HG02938 (cell line): ENCODE measurements at regions not wholly inside any gene's neighbourhood (a gene's known extent, or its start where the extent isn't known, plus 50 kb on each side); places are given as distances from the start of the nearest gene placed in this dataset.

Experiments
- ATAC-seq: cut with Tn5 transposase; IDR thresholded peaks from one replicate; pipeline ENCODE4 v1.9.1; 2021; ENCODE audit warnings: mild to moderate bottlenecking, moderate library complexity; ENCODE audit not compliant: unreplicated experiment

DNA sequence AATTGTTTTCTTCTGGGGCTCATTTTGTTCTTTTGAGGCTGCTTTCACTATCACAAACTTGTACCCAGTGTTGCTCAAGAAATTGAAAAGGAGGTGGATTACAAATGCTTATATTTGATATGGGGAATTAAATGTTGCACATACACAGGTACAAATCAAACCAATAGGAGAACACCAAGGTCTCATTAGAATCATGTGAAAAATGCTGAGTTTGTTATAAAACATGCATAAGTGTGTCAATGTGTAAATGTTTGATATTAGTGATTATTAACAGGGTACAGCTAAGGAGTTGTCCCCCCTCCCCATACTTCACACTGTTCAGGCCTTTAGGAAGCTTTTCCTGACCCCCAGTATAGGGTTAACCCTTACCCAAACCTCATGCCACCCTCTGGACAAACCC, 971.2 kb upstream of the SEL1L start:
- ATAC-seq = no peak

DNA sequence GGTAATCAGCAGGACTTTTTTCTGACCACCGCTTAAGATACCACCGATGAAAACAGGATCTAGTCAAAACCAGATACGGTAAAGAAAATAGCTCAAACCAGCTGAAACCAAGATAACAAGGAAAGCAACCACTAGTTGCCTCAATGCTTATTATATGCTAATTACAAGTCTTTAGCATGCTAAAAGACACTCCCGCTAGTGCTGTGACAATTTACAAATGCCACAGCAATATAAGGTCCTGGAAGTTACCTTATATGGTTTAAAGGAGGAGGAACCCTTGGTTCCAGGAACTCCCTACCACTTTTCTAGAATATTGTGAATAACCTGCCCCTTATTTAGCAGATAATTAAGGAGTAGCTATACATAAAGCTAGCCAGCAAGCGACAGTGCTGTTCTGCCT, 976.4 kb upstream of the SEL1L start:
- ATAC-seq = no peak

DNA sequence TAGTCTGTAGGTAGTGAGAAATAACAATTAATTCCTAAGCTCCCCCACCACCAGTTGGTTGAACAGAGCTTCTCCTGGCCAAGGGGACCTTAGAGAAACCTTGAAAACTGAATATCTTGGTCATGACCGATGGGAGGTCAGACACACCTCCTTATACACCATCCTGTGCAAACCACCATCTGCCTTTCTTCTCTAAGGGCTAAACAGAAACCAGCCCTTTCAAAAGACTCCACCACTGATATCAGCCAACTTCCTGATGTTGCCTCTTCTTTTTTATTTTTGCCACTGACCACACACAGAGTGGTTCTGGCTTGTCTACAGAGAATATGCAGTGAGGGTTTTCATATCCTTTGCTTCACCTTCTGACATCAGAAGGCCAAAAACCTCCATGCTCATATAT, 977.7 kb upstream of the SEL1L start:
- ATAC-seq = no peak

DNA sequence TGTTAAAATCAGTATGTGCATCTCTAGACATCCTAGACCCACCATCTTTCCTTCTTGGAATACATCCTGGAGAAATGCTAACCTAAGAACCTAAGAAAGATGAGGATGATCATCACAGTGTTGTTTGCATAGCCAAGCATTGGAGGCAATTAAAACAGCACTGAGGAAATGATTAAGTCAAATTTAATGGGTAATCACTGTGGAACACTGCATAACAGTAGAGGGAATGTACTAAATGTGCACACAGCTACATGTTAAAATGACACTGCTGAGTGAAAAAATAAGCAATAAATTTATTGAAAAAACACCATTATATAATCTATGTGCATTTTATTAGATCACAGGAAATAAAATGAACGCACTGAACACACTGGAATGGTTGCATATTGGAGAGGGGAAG, 987.1 kb upstream of the SEL1L start:
- no peak for ATAC-seq

- ATAC-seq = no peak
Observed at GRCh38 chr14:82521191-82521590, 987.5 kb upstream of the SEL1L start.

- no peak for ATAC-seq
Observed at GRCh38 chr14:82528016-82528415, 994.4 kb upstream of the SEL1L start.

GRCh38 chr14:82533351-82533750, 999.7 kb upstream of the SEL1L start:
- ATAC-seq = no peak

GRCh38 chr14:82536566-82536965, 1002.9 kb upstream of the SEL1L start:
- no peak for ATAC-seq

DNA sequence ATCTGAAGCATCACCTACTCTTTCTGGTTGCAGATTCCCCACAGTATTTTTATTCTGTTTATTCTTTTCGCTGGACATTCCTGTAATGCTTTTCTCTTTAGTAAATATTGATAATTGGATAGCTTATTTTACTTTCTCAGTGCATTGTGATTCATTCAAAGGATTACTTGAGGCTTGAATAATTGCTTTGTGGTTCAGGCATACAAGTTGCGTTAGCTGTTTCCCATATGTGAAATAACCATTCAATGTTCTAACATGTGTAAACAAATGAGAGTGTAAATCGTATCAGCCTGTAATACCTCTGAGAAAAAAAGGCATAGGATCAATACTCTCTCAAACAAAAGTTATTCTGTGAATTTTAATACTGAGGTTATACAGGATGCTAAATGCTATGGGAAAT, 1004.2 kb upstream of the SEL1L start:
- no peak for ATAC-seq

- no peak for ATAC-seq
Observed at GRCh38 chr14:82546401-82546800, 1012.7 kb upstream of the SEL1L start.

DNA sequence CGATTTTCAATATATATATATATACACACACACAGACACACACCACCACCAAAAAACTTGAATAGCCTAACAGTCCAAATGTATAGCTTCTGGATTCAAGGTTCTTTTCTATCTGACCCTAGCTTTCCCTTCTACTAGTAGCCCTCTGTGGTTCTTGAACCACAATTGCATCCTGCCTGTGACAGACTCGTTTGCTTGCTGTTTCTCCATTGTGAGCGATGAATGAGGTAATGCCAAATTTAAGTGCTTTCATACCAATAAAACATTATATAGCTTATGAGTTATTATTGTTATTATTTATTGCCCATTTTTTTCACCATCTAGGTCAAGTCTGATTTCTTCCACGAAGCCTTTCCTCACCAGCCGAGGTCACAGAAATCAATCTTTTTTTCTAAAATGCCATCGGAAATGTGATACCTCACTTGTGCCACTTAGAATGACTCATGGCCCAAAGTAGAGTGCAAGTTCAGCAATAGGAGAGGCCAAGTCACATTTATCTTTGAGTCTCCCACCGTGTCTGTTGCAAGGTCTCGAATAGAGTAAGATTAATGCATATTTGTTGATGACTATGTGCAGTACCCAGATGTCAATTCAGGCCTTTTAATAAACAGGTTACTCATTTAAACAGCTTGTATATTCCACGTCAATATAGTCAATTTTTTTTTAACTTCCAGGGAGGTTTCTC, 1015.8 kb upstream of the SEL1L start:
- no peak for ATAC-seq

DNA sequence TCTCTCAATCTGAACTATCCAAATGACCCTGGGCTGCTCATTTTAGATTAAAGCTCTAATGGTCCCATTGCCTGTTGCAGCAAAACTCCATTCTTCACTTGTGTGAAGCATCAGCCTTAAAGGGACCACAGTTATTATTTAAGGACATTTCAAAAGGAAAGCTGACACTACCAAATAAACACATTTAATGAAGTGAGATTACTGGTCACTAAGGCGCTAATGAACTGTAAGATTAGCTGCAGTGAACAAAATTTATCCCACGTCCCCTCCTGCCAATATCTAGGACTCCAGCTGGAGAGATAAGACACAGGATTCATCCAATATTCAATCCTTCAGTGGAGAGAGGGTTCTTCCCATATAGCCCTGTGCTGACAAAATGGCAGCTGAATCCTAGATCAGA, 1029.2 kb upstream of the SEL1L start:
- no peak for ATAC-seq

DNA sequence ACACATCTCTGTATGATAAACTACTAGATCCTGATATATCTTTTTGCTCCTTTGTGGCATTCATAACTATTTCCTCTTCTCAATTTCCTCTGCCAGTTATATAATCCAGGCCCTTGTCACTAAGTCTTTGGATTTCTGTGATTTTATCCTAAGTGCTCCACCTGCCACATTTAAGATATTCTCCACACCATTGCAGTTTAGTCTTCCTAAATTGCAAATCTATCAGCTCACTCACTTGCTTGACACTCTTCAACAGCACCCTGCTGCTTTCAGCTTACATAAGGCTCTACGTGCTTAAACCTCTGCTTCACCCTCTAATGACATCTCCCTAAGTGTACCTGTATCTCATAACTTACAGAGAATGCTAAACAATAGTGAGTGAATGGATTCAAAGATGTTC, 1032.2 kb upstream of the SEL1L start:
- ATAC-seq = no peak

DNA sequence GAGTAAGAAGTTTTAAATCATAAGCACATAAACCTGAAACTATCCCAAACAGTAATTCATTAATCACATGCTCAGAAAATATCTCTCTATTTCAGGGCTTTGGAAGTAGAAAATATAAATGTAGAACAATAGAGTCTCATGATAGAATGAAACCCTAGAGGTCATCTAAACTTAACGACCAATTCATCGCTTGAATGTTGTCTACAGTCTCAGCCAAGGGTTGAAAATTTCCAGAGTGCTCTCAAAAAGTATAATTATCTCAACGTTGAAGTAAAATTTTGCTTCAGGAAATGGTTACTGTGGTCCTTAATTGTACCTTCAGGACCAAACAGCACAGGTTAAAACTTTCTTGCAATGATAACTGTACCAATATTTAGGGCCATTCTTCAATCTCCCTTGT, 1053.6 kb upstream of the SEL1L start:
- ATAC-seq = no peak

- no peak for ATAC-seq
Observed at GRCh38 chr14:82595466-82595865, 1061.8 kb upstream of the SEL1L start.

- ATAC-seq = no peak
Observed at GRCh38 chr14:82602794-82603193, 1069.1 kb upstream of the SEL1L start.

- ATAC-seq = no peak
Observed at GRCh38 chr14:82604819-82605218, 1071.2 kb upstream of the SEL1L start.

DNA sequence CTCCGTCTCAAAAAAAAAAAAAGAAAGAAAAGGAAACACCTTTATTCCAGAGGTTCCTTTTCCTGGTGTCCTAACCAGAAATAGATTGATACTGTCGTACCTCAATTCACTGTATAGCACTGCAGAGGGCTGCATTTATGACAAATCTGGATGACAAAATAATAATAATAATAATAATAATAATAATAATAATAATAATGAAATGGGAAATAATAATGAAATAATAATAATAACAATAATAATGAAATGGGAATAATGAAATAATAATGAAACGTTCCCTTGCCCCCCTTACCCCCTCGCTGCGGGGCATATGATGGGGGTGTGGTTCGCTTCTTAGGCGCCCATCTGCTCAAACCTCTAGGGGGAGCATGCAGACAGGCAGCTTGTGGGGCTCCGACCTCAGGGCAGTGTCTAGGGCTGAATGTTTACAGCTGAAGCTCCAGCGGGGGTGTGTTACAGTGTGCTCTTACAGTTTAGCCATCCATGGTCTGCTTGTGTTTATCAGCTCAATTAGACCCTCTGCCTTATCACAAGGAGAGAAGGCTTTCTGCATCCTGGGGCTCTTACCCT, 1088.3 kb upstream of the SEL1L start:
- ATAC-seq = no peak

DNA sequence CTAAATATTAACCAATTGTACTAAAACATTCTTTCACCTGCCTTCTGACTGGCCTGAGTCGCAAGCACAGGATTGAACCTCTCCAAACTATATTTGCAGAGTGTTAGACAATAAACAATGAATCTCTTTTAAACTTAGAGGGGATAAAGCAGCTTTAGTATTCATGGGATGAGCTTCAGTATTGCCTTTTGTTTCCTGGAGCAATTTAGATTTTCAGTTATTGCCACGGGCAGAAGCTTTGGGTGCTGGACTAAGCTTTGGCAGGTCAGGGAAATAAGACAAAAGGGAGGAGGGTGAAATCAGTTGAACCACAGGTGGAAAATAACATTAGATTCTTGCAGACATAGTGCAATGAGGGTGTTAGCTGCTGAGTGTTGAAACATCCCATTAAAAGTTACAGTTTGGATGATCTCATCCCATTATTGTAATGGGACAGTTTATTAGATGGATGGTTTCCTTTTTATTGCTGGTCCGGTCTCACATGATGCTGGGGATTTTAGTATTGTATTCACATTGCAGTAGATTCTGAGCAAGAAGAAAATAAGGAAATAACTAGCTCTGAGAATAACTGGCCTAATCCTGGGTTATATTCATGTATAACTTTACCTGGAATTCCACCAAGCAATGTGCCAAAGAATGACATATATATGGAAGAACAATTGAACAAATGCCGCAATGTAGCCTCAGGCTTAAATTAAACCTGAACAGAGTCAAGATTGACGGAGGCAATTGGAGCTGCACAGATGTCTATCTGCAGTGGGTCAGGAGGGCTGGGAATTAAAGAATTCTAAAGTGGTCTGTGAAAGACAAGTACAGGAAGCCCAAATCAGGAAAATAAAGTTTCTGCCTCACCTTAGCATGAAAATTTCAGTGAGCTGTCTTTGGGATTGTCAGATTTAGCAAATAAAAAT, 1092.8 kb upstream of the SEL1L start:
- no peak for ATAC-seq

- ATAC-seq = no peak
Observed at GRCh38 chr14:82635915-82636314, 1102.3 kb upstream of the SEL1L start.

DNA sequence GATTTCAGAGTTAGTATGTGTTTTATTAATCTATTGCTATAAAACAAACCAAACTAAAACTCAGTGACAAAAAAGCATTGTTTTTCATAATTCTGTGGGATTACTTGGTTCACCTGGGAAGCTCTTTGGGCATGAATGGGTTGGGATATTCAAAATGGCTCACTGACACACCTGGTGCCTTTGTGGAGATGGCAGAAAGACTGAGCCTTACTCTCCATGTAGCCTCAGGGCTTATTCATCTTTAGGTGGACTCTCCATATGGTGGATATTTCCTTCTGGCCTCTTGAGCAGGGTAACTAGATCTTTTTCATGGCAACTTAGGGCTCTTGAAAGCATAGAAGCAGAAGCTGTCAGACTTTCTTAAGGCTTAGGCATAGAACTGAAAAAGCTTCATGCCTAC, 1102.8 kb upstream of the SEL1L start:
- ATAC-seq = no peak

GRCh38 chr14:82641050-82641540, 1107.4 kb upstream of the SEL1L start:
- ATAC-seq = no peak
